ENCODE measurements at regions not wholly inside any gene's neighbourhood (a gene's known extent, or its start where the extent isn't known, plus 50 kb on each side); places are given as distances from the start of the nearest gene placed in this dataset.

DNA sequence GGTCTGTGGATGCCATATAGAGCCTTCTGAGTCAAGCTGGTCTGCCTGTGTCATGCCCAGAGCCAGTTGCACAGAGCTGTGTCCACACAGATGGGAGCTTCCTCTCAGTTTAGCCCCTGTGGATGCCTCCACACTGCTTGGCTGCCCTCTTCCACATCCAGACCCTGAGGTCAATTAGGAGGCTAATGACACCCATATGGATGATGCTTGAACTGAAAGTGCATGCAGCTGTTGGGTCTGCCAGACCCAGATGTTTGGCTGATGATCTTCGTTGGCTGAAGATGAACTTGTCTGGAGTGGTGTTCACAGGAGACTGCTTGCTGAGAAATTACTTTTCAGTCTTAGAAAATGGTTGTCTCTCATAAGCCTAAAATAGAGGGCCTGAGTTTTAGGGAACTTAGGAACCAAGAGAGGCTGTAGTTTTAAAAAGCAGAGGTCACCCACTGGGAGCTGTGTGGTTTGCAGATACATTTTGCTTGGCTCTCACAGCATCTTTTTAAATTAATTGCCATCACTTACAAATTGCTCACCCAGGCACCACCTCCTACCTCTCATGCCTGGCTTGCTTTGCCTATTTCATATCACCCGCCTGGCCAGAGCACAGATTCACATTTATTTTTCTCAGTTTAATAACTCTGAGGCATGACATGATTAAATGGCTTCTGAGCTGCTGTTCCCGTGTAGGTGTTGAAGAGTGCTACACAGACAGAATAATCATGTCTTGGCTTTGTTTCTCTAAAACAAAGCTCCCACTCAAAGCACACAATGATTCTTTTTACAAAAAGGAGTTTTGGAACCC lies 176.1 kb downstream of the MINAR1 start:
- TF ChIP-seq EZH2 (IDR thresholded peaks at IDR 0.05) (no peak), POLR2AphosphoS5 (IDR thresholded peaks at IDR 0.05; ENCODE audit: borderline replicate concordance, low read depth, low read length) (no peak), FOXP2 (optimal IDR thresholded peaks at IDR 0.05; ENCODE audit: control extremely low read depth, extremely low read length, insufficient read depth) (no peak)

All from SK-N-MC (cell line).